H1 (cell line): ENCODE measurements at regions not wholly inside any gene's neighbourhood (a gene's known extent, or its start where the extent isn't known, plus 50 kb on each side); places are given as distances from the start of the nearest gene placed in this dataset.

ENCODE experiments used
- CTCF ChIA-PET: fragments of 300-600 bp; sonication (Branson Sonifier 250); formaldehyde crosslinking; loops from one replicate; lab custom pipeline; 2021; ENCODE audit not compliant: partially characterized antibody; lab: Charles Lee
- POLR2A ChIA-PET: fragments of 300-600 bp; sonication (Branson Sonifier 250); formaldehyde crosslinking; loops from one replicate; lab custom pipeline; 2021; ENCODE audit warnings: inconsistent platforms; ENCODE audit not compliant: partially characterized antibody; lab: Charles Lee
- DNase-seq, 2 experiments: peaks; one replicate each; pipeline versions ENCODE4 v3.0.0 to v3.0.0-alpha.2; 2010 to 2022; ENCODE audit warnings: low spot score in 2 of 2, low read depth in 1 of 2, mixed read lengths in 1 of 2
- FAIRE-seq: peaks from 2 replicates; lab custom pipeline; 2011; peaks lifted over from hg19 to GRCh38; lab: Jason Lieb, UNC
- H2AFZ ChIP-seq: 2 replicates; pipeline ENCODE4 v1.8.1; 2012; ENCODE audit warnings: low read length, inconsistent platforms
- H2AK5ac ChIP-seq: 2 replicates; pipeline ENCODE4 v1.6.1; 2013; ENCODE audit warnings: low read depth, low read length
- H2BK120ac ChIP-seq: replicated peaks from 2 replicates; pipeline ENCODE3; 2013; ENCODE audit warnings: low read depth, low read length, inconsistent platforms
- H2BK12ac ChIP-seq: 2 replicates; pipeline ENCODE4 v1.6.1; 2013; ENCODE audit warnings: low read depth, low read length
- H2BK15ac ChIP-seq: 2 replicates; pipeline ENCODE4 v1.6.1; 2013; ENCODE audit warnings: low read length
- H2BK20ac ChIP-seq: 2 replicates; pipeline ENCODE4 v1.6.1; 2013; ENCODE audit warnings: low read length
- H2BK5ac ChIP-seq: 2 replicates; pipeline ENCODE4 v1.6.1; 2013; ENCODE audit warnings: low read depth, low read length
- H3K14ac ChIP-seq: 2 replicates; pipeline ENCODE4 v1.6.1; 2013; ENCODE audit warnings: inconsistent platforms; ENCODE audit not compliant: insufficient read length
- H3K18ac ChIP-seq: 2 replicates; pipeline ENCODE4 v1.6.1; 2013; ENCODE audit warnings: low read length; ENCODE audit errors: extremely low read depth
- H3K23ac ChIP-seq: 2 replicates; pipeline ENCODE4 v1.6.1; 2013; ENCODE audit warnings: inconsistent platforms; ENCODE audit not compliant: insufficient read length
- H3K23me2 ChIP-seq: 2 replicates; pipeline ENCODE4 v1.6.1; 2013; ENCODE audit warnings: low read depth, low read length
- H3K27ac ChIP-seq: 2 replicates; pipeline ENCODE4 v1.6.1; 2011; ENCODE audit warnings: low read depth, low read length, inconsistent platforms
- H3K27me3 ChIP-seq, 4 experiments: replicated peaks in 1 of 4; 1 replicate in 1 of 4; 2 replicates in 3 of 4; pipeline versions ENCODE4 v1.6.1 to v1.8.1; 2011 to 2013; ENCODE audit warnings: low read length in 3 of 4, mild to moderate bottlenecking in 3 of 4, inconsistent platforms in 2 of 4, mixed read lengths in 2 of 4, moderate library complexity in 1 of 4; ENCODE audit not compliant: control insufficient read depth in 3 of 4, insufficient read depth in 3 of 4; ENCODE audit errors: extremely low read depth in 1 of 4
- H3K36me3 ChIP-seq, 4 experiments: 2 replicates each; pipeline versions ENCODE4 v1.6.1 to v1.8.1; 2011 to 2013; ENCODE audit warnings: mild to moderate bottlenecking in 4 of 4, low read length in 3 of 4, moderate library complexity in 2 of 4, control low read depth in 1 of 4, inconsistent platforms in 1 of 4; ENCODE audit not compliant: insufficient read depth in 4 of 4, control insufficient read depth in 2 of 4
- H3K4ac ChIP-seq: replicated peaks from 2 replicates; pipeline ENCODE3; 2013; ENCODE audit warnings: low read length, low read depth, mixed read lengths, inconsistent platforms; ENCODE audit not compliant: insufficient read length
- H3K4me1 ChIP-seq, 4 experiments: replicated peaks in 1 of 4; 1 replicate in 1 of 4; 2 replicates in 3 of 4; pipeline versions ENCODE4 v1.6.1 to v1.8.1; 2011 to 2013; ENCODE audit warnings: low read length in 3 of 4, inconsistent platforms in 2 of 4, mixed read lengths in 1 of 4; ENCODE audit not compliant: insufficient read depth in 4 of 4, control insufficient read depth in 3 of 4
- H3K4me2 ChIP-seq, 2 experiments: 2 replicates each; pipeline versions ENCODE4 v1.6.1 to v1.8.1; 2011 to 2013; ENCODE audit warnings: low read depth in 2 of 2, low read length in 2 of 2, control low read depth in 1 of 2, inconsistent platforms in 1 of 2, mild to moderate bottlenecking in 1 of 2; ENCODE audit not compliant: insufficient read depth in 1 of 2
- H3K4me3 ChIP-seq, 4 experiments: fragments of 200-600, 300-600 bp in 1 of 4; sonication (generic), shearing (Covaris generic), sonication (Bioruptor Twin) in 1 of 4; 2 replicates each; pipeline versions ENCODE4 v1.5.1 to v1.8.1; 2011 to 2016; ENCODE audit warnings: low read length in 4 of 4, low read depth in 3 of 4, control low read depth in 2 of 4, inconsistent platforms in 2 of 4, mild to moderate bottlenecking in 2 of 4, mixed read lengths in 1 of 4, moderate library complexity in 1 of 4; ENCODE audit not compliant: insufficient read depth in 2 of 4; ENCODE audit errors: extremely low read depth in 1 of 4
- H3K56ac ChIP-seq: replicated peaks from 2 replicates; pipeline ENCODE3; 2013; ENCODE audit warnings: low read depth, mild to moderate bottlenecking, mixed read lengths, low read length, inconsistent platforms; ENCODE audit not compliant: insufficient read length
- H3K79me1 ChIP-seq: 2 replicates; pipeline ENCODE4 v1.6.1; 2013; ENCODE audit warnings: low read depth, low read length, control low read depth
- H3K79me2 ChIP-seq, 2 experiments: 2 replicates each; pipeline versions ENCODE4 v1.6.1 to v1.8.1; 2012 to 2013; ENCODE audit warnings: low read length in 2 of 2, mild to moderate bottlenecking in 2 of 2, inconsistent platforms in 1 of 2; ENCODE audit not compliant: insufficient read depth in 2 of 2, control insufficient read depth in 1 of 2
- H3K9ac ChIP-seq, 4 experiments: replicated peaks in 1 of 4; 1 replicate in 1 of 4; 2 replicates in 3 of 4; pipeline versions ENCODE4 v1.6.1 to v1.8.1; 2011 to 2013; ENCODE audit warnings: low read depth in 3 of 4, low read length in 3 of 4, control low read depth in 2 of 4, mild to moderate bottlenecking in 2 of 4, moderate library complexity in 2 of 4, inconsistent platforms in 1 of 4; ENCODE audit errors: extremely low read depth in 1 of 4
- H3K9me3 ChIP-seq, 2 experiments: 2 replicates each; pipeline versions ENCODE4 v1.6.1 to v1.8.1; 2012 to 2013; ENCODE audit warnings: mild to moderate bottlenecking in 2 of 2, moderate library complexity in 2 of 2, control low read depth in 1 of 2, inconsistent platforms in 1 of 2, low read depth in 1 of 2, low read length in 1 of 2, mixed read lengths in 1 of 2; ENCODE audit not compliant: insufficient read depth in 2 of 2
- H4K20me1 ChIP-seq, 2 experiments: replicated peaks in 1 of 2; 2 replicates each; pipeline versions ENCODE3 to v1.8.1; 2011 to 2013; ENCODE audit warnings: inconsistent platforms in 2 of 2, low read length in 2 of 2, mild to moderate bottlenecking in 1 of 2; ENCODE audit not compliant: insufficient read depth in 2 of 2, control insufficient read depth in 1 of 2
- H4K5ac ChIP-seq: 2 replicates; pipeline ENCODE4 v1.6.1; 2013; ENCODE audit warnings: low read length, low read depth, mixed read lengths, inconsistent platforms; ENCODE audit not compliant: insufficient read length
- H4K8ac ChIP-seq: 2 replicates; pipeline ENCODE4 v1.8.0; 2013; ENCODE audit warnings: mild to moderate bottlenecking, moderate library complexity, low read length, inconsistent platforms; ENCODE audit not compliant: insufficient read depth; ENCODE audit errors: extremely low read depth
- H4K91ac ChIP-seq: replicated peaks from 2 replicates; pipeline ENCODE3; 2013; ENCODE audit warnings: low read length, mixed read lengths, inconsistent platforms; ENCODE audit not compliant: insufficient read length
- CEBPB ChIP-seq: IDR thresholded peaks from 2 replicates; pipeline ENCODE4 v1.6.1; 2012; ENCODE audit warnings: low read depth, low read length
- CTCF ChIP-seq, 3 experiments: IDR thresholded peaks; 1 replicate in 2 of 3; 2 replicates in 1 of 3; pipeline versions ENCODE4 v1.5.1 to v1.6.1; 2011; ENCODE audit warnings: low read length in 3 of 3, mild to moderate bottlenecking in 3 of 3, inconsistent platforms in 2 of 3, low read depth in 1 of 3, moderate library complexity in 1 of 3; ENCODE audit not compliant: insufficient read depth in 1 of 3; ENCODE audit errors: control extremely low read depth in 1 of 3
- E2F6 ChIP-seq: IDR thresholded peaks from 2 replicates; pipeline ENCODE4 v1.6.1; 2012; ENCODE audit warnings: inconsistent platforms
- POU5F1 ChIP-seq: IDR thresholded peaks from 2 replicates; pipeline ENCODE4 v1.6.1; 2011; ENCODE audit warnings: low read depth, mild to moderate bottlenecking, low read length, moderate library complexity
- TCF12 ChIP-seq: IDR thresholded peaks from 2 replicates; pipeline ENCODE4 v1.6.1; 2011; ENCODE audit warnings: low read depth, mild to moderate bottlenecking, low read length
- WGBS, 2 experiments: shearing (Covaris generic) in 1 of 2; methylation state at CpG; one replicate each; pipeline versions ENCODE4 v1.1.6 to v1.1.7; 2013 to 2015; ENCODE audit warnings: low lambda C conversion rate in 2 of 2, mixed read lengths in 2 of 2, inconsistent platforms in 1 of 2, low coverage in 1 of 2, missing lambda C conversion rate in 1 of 2; ENCODE audit not compliant: insufficient replicate concordance in 2 of 2, insufficient coverage in 1 of 2, insufficient read length in 1 of 2; ENCODE audit errors: extremely low coverage in 1 of 2, missing lambda C conversion rate in 1 of 2; 5-methylcytosine and 5-hydroxymethylcytosine counted together

GRCh38 chr4:117477925-117478324 lies 392.5 kb upstream of the TRAM1L1 start:
- Histone ChIP-seq H4K91ac (no peak overlapping the region), H3K79me2 (no peaks in the 10 kb centered on the region), H3K4me3 (no peak overlapping the region), H4K20me1 (no peaks in the 10 kb centered on the region), H3K4ac (no peak overlapping the region), H2BK5ac (no peak overlapping the region), H3K56ac (no peak overlapping the region), H3K4me2 (no peak overlapping the region), H2AK5ac (no peak overlapping the region), H2BK12ac (no peak overlapping the region), H3K18ac (no peak overlapping the region), H3K27ac (no peak overlapping the region), H3K27me3 (no peaks in the 10 kb centered on the region), H3K9ac (no peak overlapping the region), H2BK120ac (no peak overlapping the region), H3K23ac (no peak overlapping the region), H4K8ac (no peak overlapping the region), H3K23me2 (no peaks in the 10 kb centered on the region), H3K4me1 (no peaks in the 10 kb centered on the region), H3K79me1 (no peaks in the 10 kb centered on the region), H3K36me3 (no peaks in the 10 kb centered on the region), H2BK20ac (no peak overlapping the region), H2AFZ (no peak overlapping the region), H4K5ac (no peak overlapping the region), H3K9me3 (no peaks in the 10 kb centered on the region), H3K14ac (no peak overlapping the region), H2BK15ac (no peak overlapping the region)
- ChIA-PET POLR2A (no interaction called here), CTCF (no interaction called here)
- TF ChIP-seq E2F6 (no peak), TCF12 (no peak), CTCF (IDR thresholded peaks at IDR 0.05; ENCODE audit: control extremely low read depth in 1 of 3, insufficient read depth in 1 of 3, low read depth in 1 of 3, low read length in 3 of 3) (no peak), CEBPB (no peak), POU5F1 (no peak)
- 87% methylated on average over 2 of the region's 2 CpGs; no CpG with 5 or more reads in 1 of the 2 experiments for WGBS, 2 experiments
- FAIRE-seq (no peak), DNase-seq (no peak)
